H1 (cell line): ENCODE measurements at regions not wholly inside any gene's neighbourhood (a gene's known extent, or its start where the extent isn't known, plus 50 kb on each side); places are given as distances from the start of the nearest gene placed in this dataset.
A peak's percentile ranks its signal among the peaks of the same experiment; 100 is the strongest.

ENCODE experiments used
- CTCF ChIA-PET: fragments of 300-600 bp; sonication (Branson Sonifier 250); formaldehyde crosslinking; loops from one replicate; lab custom pipeline; 2021; ENCODE audit not compliant: partially characterized antibody; lab: Charles Lee
- POLR2A ChIA-PET: fragments of 300-600 bp; sonication (Branson Sonifier 250); formaldehyde crosslinking; loops from one replicate; lab custom pipeline; 2021; ENCODE audit warnings: inconsistent platforms; ENCODE audit not compliant: partially characterized antibody; lab: Charles Lee
- DNase-seq, 2 experiments: peaks; one replicate each; pipeline versions ENCODE4 v3.0.0 to v3.0.0-alpha.2; 2010 to 2022; ENCODE audit warnings: low spot score in 2 of 2, low read depth in 1 of 2, mixed read lengths in 1 of 2
- FAIRE-seq: peaks from 2 replicates; lab custom pipeline; 2011; peaks lifted over from hg19 to GRCh38; lab: Jason Lieb, UNC
- H2AFZ ChIP-seq: 2 replicates; pipeline ENCODE4 v1.8.1; 2012; ENCODE audit warnings: low read length, inconsistent platforms
- H2AK5ac ChIP-seq: 2 replicates; pipeline ENCODE4 v1.6.1; 2013; ENCODE audit warnings: low read depth, low read length
- H2BK120ac ChIP-seq: replicated peaks from 2 replicates; pipeline ENCODE3; 2013; ENCODE audit warnings: low read depth, low read length, inconsistent platforms
- H2BK12ac ChIP-seq: 2 replicates; pipeline ENCODE4 v1.6.1; 2013; ENCODE audit warnings: low read depth, low read length
- H2BK15ac ChIP-seq: 2 replicates; pipeline ENCODE4 v1.6.1; 2013; ENCODE audit warnings: low read length
- H2BK20ac ChIP-seq: 2 replicates; pipeline ENCODE4 v1.6.1; 2013; ENCODE audit warnings: low read length
- H2BK5ac ChIP-seq: 2 replicates; pipeline ENCODE4 v1.6.1; 2013; ENCODE audit warnings: low read depth, low read length
- H3K14ac ChIP-seq: 2 replicates; pipeline ENCODE4 v1.6.1; 2013; ENCODE audit warnings: inconsistent platforms; ENCODE audit not compliant: insufficient read length
- H3K18ac ChIP-seq: 2 replicates; pipeline ENCODE4 v1.6.1; 2013; ENCODE audit warnings: low read length; ENCODE audit errors: extremely low read depth
- H3K23ac ChIP-seq: 2 replicates; pipeline ENCODE4 v1.6.1; 2013; ENCODE audit warnings: inconsistent platforms; ENCODE audit not compliant: insufficient read length
- H3K23me2 ChIP-seq: 2 replicates; pipeline ENCODE4 v1.6.1; 2013; ENCODE audit warnings: low read depth, low read length
- H3K27ac ChIP-seq: 2 replicates; pipeline ENCODE4 v1.6.1; 2011; ENCODE audit warnings: low read depth, low read length, inconsistent platforms
- H3K27me3 ChIP-seq, 4 experiments: replicated peaks in 1 of 4; 1 replicate in 1 of 4; 2 replicates in 3 of 4; pipeline versions ENCODE4 v1.6.1 to v1.8.1; 2011 to 2013; ENCODE audit warnings: low read length in 3 of 4, mild to moderate bottlenecking in 3 of 4, inconsistent platforms in 2 of 4, mixed read lengths in 2 of 4, moderate library complexity in 1 of 4; ENCODE audit not compliant: control insufficient read depth in 3 of 4, insufficient read depth in 3 of 4; ENCODE audit errors: extremely low read depth in 1 of 4
- H3K36me3 ChIP-seq, 4 experiments: 2 replicates each; pipeline versions ENCODE4 v1.6.1 to v1.8.1; 2011 to 2013; ENCODE audit warnings: mild to moderate bottlenecking in 4 of 4, low read length in 3 of 4, moderate library complexity in 2 of 4, control low read depth in 1 of 4, inconsistent platforms in 1 of 4; ENCODE audit not compliant: insufficient read depth in 4 of 4, control insufficient read depth in 2 of 4
- H3K4ac ChIP-seq: replicated peaks from 2 replicates; pipeline ENCODE3; 2013; ENCODE audit warnings: low read length, low read depth, mixed read lengths, inconsistent platforms; ENCODE audit not compliant: insufficient read length
- H3K4me1 ChIP-seq, 4 experiments: replicated peaks in 1 of 4; 1 replicate in 1 of 4; 2 replicates in 3 of 4; pipeline versions ENCODE4 v1.6.1 to v1.8.1; 2011 to 2013; ENCODE audit warnings: low read length in 3 of 4, inconsistent platforms in 2 of 4, mixed read lengths in 1 of 4; ENCODE audit not compliant: insufficient read depth in 4 of 4, control insufficient read depth in 3 of 4
- H3K4me2 ChIP-seq, 2 experiments: 2 replicates each; pipeline versions ENCODE4 v1.6.1 to v1.8.1; 2011 to 2013; ENCODE audit warnings: low read depth in 2 of 2, low read length in 2 of 2, control low read depth in 1 of 2, inconsistent platforms in 1 of 2, mild to moderate bottlenecking in 1 of 2; ENCODE audit not compliant: insufficient read depth in 1 of 2
- H3K4me3 ChIP-seq, 4 experiments: fragments of 200-600, 300-600 bp in 1 of 4; sonication (generic), shearing (Covaris generic), sonication (Bioruptor Twin) in 1 of 4; 2 replicates each; pipeline versions ENCODE4 v1.5.1 to v1.8.1; 2011 to 2016; ENCODE audit warnings: low read length in 4 of 4, low read depth in 3 of 4, control low read depth in 2 of 4, inconsistent platforms in 2 of 4, mild to moderate bottlenecking in 2 of 4, mixed read lengths in 1 of 4, moderate library complexity in 1 of 4; ENCODE audit not compliant: insufficient read depth in 2 of 4; ENCODE audit errors: extremely low read depth in 1 of 4
- H3K56ac ChIP-seq: replicated peaks from 2 replicates; pipeline ENCODE3; 2013; ENCODE audit warnings: low read depth, mild to moderate bottlenecking, mixed read lengths, low read length, inconsistent platforms; ENCODE audit not compliant: insufficient read length
- H3K79me1 ChIP-seq: 2 replicates; pipeline ENCODE4 v1.6.1; 2013; ENCODE audit warnings: low read depth, low read length, control low read depth
- H3K79me2 ChIP-seq, 2 experiments: 2 replicates each; pipeline versions ENCODE4 v1.6.1 to v1.8.1; 2012 to 2013; ENCODE audit warnings: low read length in 2 of 2, mild to moderate bottlenecking in 2 of 2, inconsistent platforms in 1 of 2; ENCODE audit not compliant: insufficient read depth in 2 of 2, control insufficient read depth in 1 of 2
- H3K9ac ChIP-seq, 4 experiments: replicated peaks in 1 of 4; 1 replicate in 1 of 4; 2 replicates in 3 of 4; pipeline versions ENCODE4 v1.6.1 to v1.8.1; 2011 to 2013; ENCODE audit warnings: low read depth in 3 of 4, low read length in 3 of 4, control low read depth in 2 of 4, mild to moderate bottlenecking in 2 of 4, moderate library complexity in 2 of 4, inconsistent platforms in 1 of 4; ENCODE audit errors: extremely low read depth in 1 of 4
- H3K9me3 ChIP-seq, 2 experiments: 2 replicates each; pipeline versions ENCODE4 v1.6.1 to v1.8.1; 2012 to 2013; ENCODE audit warnings: mild to moderate bottlenecking in 2 of 2, moderate library complexity in 2 of 2, control low read depth in 1 of 2, inconsistent platforms in 1 of 2, low read depth in 1 of 2, low read length in 1 of 2, mixed read lengths in 1 of 2; ENCODE audit not compliant: insufficient read depth in 2 of 2
- H4K20me1 ChIP-seq, 2 experiments: replicated peaks in 1 of 2; 2 replicates each; pipeline versions ENCODE3 to v1.8.1; 2011 to 2013; ENCODE audit warnings: inconsistent platforms in 2 of 2, low read length in 2 of 2, mild to moderate bottlenecking in 1 of 2; ENCODE audit not compliant: insufficient read depth in 2 of 2, control insufficient read depth in 1 of 2
- H4K5ac ChIP-seq: 2 replicates; pipeline ENCODE4 v1.6.1; 2013; ENCODE audit warnings: low read length, low read depth, mixed read lengths, inconsistent platforms; ENCODE audit not compliant: insufficient read length
- H4K8ac ChIP-seq: 2 replicates; pipeline ENCODE4 v1.8.0; 2013; ENCODE audit warnings: mild to moderate bottlenecking, moderate library complexity, low read length, inconsistent platforms; ENCODE audit not compliant: insufficient read depth; ENCODE audit errors: extremely low read depth
- H4K91ac ChIP-seq: replicated peaks from 2 replicates; pipeline ENCODE3; 2013; ENCODE audit warnings: low read length, mixed read lengths, inconsistent platforms; ENCODE audit not compliant: insufficient read length
- GABPA ChIP-seq: IDR thresholded peaks from 2 replicates; pipeline ENCODE4 v1.6.1; 2011; ENCODE audit warnings: mild to moderate bottlenecking, low read length, moderate library complexity, borderline replicate concordance; ENCODE audit not compliant: insufficient read depth
- SP2 ChIP-seq: IDR thresholded peaks from 2 replicates; pipeline ENCODE4 v1.6.1; 2012; ENCODE audit warnings: mild to moderate bottlenecking, low read length, inconsistent platforms
- ZNF274 ChIP-seq: IDR thresholded peaks from 2 replicates; pipeline ENCODE4 v1.7.0; 2012; ENCODE audit warnings: low read length, borderline replicate concordance; ENCODE audit errors: extremely low read depth
- WGBS, 2 experiments: shearing (Covaris generic) in 1 of 2; methylation state at CpG; one replicate each; pipeline versions ENCODE4 v1.1.6 to v1.1.7; 2013 to 2015; ENCODE audit warnings: low lambda C conversion rate in 2 of 2, mixed read lengths in 2 of 2, inconsistent platforms in 1 of 2, low coverage in 1 of 2, missing lambda C conversion rate in 1 of 2; ENCODE audit not compliant: insufficient replicate concordance in 2 of 2, insufficient coverage in 1 of 2, insufficient read length in 1 of 2; ENCODE audit errors: extremely low coverage in 1 of 2, missing lambda C conversion rate in 1 of 2; 5-methylcytosine and 5-hydroxymethylcytosine counted together
- TF ChIP-seq, protein P1 (sequence below), 3 experiments: IDR thresholded peaks; 1 replicate in 2 of 3; 2 replicates in 1 of 3; pipeline versions ENCODE4 v1.5.1 to v1.6.1; 2011; ENCODE audit warnings: low read length in 3 of 3, mild to moderate bottlenecking in 3 of 3, inconsistent platforms in 2 of 3, low read depth in 1 of 3, moderate library complexity in 1 of 3; ENCODE audit not compliant: insufficient read depth in 1 of 3; ENCODE audit errors: control extremely low read depth in 1 of 3
- TF ChIP-seq, protein P2 (sequence below): IDR thresholded peaks from 2 replicates; pipeline ENCODE4 v1.6.1; 2012; ENCODE audit warnings: inconsistent platforms

DNA sequence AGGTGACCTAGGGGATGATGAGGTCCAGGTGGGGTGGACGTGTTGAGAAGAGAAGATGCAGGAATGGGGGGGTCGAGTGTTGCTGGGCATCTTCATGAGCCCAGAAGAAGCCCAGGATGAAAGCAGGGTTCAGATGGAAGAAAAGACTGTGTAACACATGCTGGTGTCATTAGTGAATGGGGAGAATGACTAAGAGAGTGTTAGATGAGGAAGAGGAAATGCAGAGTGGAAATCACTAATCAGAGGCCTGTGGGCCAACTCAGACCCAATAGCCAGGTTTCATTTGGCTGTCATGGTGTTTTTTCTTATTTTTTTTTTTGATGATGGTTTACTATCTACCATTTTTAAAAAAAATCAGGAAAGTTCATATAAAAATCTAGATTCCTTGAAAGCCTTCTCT lies 180.8 kb upstream of the CAMK1G start:
- H2BK15ac ChIP-seq = no peak overlapping the region; the same call in 1 of the 2 replicates
- ChIA-PET CTCF (no interaction called here), POLR2A (no interaction called here)
- H3K27me3 ChIP-seq = no peaks in the 10 kb centered on the region
- no peak overlapping the region for H4K8ac ChIP-seq
- 70% methylated on average over 2 of the region's 2 CpGs; no CpG with 5 or more reads in 1 of the 2 experiments for WGBS, 2 experiments
- no peak overlapping the region for H3K4me2 ChIP-seq
- peak overlapping the region; percentile 83; the same call in 1 of the 2 replicates for H2BK20ac ChIP-seq
- H3K4me1 ChIP-seq = peaks cover 9 to 26% (median 21%) of the 10 kb centered on the region in 4 experiments
- H3K4me3 ChIP-seq = no peak overlapping the region
- TF ChIP-seq, protein P1, sequence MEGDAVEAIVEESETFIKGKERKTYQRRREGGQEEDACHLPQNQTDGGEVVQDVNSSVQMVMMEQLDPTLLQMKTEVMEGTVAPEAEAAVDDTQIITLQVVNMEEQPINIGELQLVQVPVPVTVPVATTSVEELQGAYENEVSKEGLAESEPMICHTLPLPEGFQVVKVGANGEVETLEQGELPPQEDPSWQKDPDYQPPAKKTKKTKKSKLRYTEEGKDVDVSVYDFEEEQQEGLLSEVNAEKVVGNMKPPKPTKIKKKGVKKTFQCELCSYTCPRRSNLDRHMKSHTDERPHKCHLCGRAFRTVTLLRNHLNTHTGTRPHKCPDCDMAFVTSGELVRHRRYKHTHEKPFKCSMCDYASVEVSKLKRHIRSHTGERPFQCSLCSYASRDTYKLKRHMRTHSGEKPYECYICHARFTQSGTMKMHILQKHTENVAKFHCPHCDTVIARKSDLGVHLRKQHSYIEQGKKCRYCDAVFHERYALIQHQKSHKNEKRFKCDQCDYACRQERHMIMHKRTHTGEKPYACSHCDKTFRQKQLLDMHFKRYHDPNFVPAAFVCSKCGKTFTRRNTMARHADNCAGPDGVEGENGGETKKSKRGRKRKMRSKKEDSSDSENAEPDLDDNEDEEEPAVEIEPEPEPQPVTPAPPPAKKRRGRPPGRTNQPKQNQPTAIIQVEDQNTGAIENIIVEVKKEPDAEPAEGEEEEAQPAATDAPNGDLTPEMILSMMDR (IDR thresholded peaks at IDR 0.05; ENCODE audit: control extremely low read depth in 1 of 3, insufficient read depth in 1 of 3, low read depth in 1 of 3, low read length in 3 of 3) = no peak
- TF ChIP-seq, protein P2, sequence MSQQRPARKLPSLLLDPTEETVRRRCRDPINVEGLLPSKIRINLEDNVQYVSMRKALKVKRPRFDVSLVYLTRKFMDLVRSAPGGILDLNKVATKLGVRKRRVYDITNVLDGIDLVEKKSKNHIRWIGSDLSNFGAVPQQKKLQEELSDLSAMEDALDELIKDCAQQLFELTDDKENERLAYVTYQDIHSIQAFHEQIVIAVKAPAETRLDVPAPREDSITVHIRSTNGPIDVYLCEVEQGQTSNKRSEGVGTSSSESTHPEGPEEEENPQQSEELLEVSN = no peak
- TF ChIP-seq GABPA (no peak), ZNF274 (no peak), SP2 (no peak)
- no peak overlapping the region for H3K56ac ChIP-seq
- H4K91ac ChIP-seq = no peak overlapping the region
- no peak overlapping the region; the same call in 1 of the 2 replicates for H2BK12ac ChIP-seq
- no peaks in the 10 kb centered on the region for H3K36me3 ChIP-seq
- no peak overlapping the region for H3K14ac ChIP-seq
- H3K18ac ChIP-seq = no peak overlapping the region
- FAIRE-seq (no peak), DNase-seq (no peak)
- H2BK5ac ChIP-seq = no peak overlapping the region
- H3K9me3 ChIP-seq = no peaks in the 10 kb centered on the region
- no peaks in the 10 kb centered on the region for H3K23me2 ChIP-seq
- no peak overlapping the region for H2AK5ac ChIP-seq
- H3K9ac ChIP-seq = no peak overlapping the region
- no peaks in the 10 kb centered on the region for H4K20me1 ChIP-seq
- no peak overlapping the region for H3K4ac ChIP-seq
- no peak overlapping the region for H2AFZ ChIP-seq
- H3K23ac ChIP-seq = no peak overlapping the region
- no peaks in the 10 kb centered on the region for H3K79me2 ChIP-seq
- H3K79me1 ChIP-seq = no peaks in the 10 kb centered on the region
- no peak overlapping the region for H4K5ac ChIP-seq
- H3K27ac ChIP-seq = no peak overlapping the region
- H2BK120ac ChIP-seq = no peak overlapping the region
